GM21737 (cell line): ENCODE measurements at regions not wholly inside any gene's neighbourhood (a gene's known extent, or its start where the extent isn't known, plus 50 kb on each side); places are given as distances from the start of the nearest gene placed in this dataset.
"Not testable (repeated sequence)": the region's sequence is repeated elsewhere in the genome, so short reads cannot be mapped to it uniquely, and the experiment has no call there.

Source experiments
- ATAC-seq: cut with Tn5 transposase; IDR thresholded peaks from one replicate; pipeline ENCODE4 v1.9.1; 2021; ENCODE audit warnings: mild to moderate bottlenecking, moderate library complexity; ENCODE audit not compliant: unreplicated experiment

DNA sequence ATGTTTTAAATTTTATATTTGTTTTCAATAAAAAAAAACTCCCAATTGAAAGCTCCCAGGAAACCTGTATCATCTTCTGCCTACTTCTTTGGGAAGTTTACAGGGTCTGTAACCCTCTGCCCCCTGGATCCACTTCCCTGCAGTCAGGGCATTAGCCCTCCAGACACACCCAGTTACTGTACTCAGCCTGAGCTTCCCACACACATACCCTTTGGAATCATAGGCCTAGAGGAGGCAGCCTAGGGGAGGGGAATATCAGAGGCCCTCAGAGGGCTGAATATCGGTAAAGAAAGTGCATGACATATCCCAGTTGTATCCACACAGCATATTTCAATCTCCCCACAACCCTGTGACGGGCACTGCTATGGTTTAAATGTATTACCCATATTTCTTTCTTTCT, 56.2 kb upstream of the TFPI start:
- ATAC-seq: not testable (repeated sequence)

DNA sequence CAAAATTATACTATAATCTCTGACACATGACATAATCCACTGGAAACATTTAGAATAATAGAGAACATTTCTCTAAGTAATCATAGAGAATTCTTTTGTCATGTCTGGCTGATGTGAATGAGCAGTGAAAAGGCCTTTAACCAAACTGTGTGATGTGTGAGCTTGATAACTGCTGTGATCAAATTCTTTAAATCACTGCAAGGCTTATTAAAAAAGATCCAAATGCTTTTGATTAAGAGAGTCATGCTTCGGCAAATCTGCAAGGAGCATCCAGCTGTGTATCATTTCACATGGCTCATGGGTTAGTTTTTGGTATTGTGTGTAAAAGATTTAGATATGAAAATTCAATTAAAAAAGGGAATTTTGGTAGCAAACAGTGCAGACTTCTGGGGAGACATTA, 58.6 kb upstream of the TFPI start:
- ATAC-seq: no peak

GRCh38 chr2:187614756-187615155, 60.5 kb upstream of the TFPI start:
- no peak for ATAC-seq

DNA sequence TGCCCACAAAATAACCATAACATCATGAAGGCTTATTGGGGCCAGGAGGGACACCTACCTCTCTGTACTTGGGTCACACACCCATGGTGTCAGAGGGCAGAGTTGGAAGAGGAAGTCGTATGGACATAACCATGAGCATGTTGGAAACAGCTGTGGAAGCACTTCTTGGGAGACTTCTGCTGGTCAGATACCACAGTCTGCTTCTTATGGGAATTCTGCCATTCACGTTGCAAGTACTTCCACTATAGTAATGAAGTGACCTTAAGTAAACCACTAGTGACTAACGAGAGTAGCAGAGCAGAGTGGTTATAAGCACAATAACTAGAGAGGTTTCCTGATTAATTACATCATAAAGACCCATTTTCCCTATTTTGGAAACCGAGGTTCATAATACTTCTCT, 61.1 kb upstream of the TFPI start:
- ATAC-seq: no peak

- no peak for ATAC-seq
Measured at GRCh38 chr2:187615902-187616301, 61.7 kb upstream of the TFPI start.

DNA sequence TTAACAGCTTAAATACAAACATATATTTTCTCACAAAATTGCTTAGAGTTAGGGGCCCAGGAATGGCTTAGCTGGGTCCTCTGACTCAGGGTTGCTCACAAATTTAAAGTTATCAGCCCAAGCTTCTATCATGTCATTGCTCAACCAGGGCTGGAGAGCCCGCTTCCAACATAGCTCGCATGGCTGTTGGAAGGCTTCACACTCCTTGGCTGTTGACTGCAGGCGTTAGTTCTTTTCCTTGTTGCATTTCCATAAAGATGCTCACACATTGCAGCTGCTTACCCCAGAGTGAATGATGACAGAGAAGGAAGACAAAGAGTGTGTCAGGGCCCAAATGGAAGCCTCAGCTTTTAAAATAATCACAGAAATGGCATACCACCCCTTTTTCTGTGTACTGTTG, 62.9 kb upstream of the TFPI start:
- no peak for ATAC-seq

DNA sequence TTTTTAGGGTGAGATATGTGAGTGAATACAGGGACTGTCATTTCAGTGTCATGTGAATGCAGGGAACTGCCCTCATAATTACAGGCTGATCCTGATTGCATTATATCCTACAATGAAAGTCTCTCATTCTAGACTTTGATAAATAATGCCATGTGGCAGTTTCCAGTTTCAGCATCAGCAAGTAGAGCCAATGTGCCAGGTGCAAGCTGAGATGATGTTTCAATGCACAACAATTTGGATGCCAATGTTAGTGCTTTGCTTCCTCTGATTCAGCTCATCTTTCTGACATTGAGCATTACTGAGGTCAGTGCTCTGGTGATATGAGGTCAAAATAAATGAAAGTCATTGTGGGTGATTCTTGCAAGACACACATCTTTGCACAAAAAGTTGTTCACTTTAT, 63.7 kb upstream of the TFPI start:
- no peak for ATAC-seq

DNA sequence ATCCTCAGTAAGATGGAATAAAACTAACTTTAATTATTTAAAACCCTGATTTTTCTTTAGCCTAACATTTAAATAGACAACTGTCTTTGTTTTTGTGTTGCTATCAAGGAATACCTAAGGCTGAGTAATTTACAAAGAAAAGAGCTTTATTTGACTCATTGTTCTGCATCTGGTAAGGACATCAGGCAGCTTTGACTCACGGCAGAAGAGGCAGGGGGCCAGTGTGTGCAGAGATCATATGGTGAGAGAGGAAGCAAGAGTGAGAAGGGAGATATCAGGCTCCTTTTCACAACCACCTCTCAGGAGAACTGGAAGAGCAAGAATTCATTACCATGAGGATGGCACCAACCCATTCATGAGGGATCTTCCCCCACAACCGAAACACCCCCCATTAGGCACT, 64.6 kb upstream of the TFPI start:
- no peak for ATAC-seq

- ATAC-seq: no peak
Measured at GRCh38 chr2:187627153-187627552, 72.9 kb upstream of the TFPI start.

DNA sequence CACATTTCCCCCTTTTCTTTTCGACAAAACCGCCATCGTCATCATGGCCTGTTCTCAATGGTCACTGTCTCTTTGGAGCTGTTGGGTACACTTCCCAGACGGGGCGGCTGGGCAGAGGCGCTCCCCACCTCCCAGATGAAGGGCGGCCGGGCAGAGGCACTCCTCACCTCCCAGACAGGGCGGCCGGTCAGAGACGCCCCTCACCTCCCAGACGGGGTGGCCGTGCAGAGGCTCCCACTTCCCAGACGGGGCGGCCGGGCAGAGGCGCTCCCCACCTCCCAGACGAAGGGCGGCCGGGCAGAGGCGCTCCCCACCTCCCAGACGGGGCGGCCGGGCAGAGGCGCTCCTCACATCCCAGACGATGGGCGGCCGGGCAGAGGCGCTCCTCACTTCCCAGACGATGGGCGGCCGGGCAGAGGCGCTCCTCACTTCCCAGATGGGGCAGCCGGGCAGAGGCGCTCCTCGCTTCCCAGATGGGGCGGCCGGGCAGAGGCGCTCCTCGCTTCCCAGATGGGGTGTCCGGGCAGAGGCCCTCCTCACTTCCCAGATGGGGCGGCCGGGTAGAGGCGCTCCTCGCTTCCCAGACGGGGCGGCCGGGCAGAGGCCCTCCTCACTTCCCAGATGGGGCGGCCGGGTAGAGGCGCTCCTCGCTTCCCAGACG, 82.6 kb upstream of the TFPI start:
- not testable (repeated sequence) for ATAC-seq

DNA sequence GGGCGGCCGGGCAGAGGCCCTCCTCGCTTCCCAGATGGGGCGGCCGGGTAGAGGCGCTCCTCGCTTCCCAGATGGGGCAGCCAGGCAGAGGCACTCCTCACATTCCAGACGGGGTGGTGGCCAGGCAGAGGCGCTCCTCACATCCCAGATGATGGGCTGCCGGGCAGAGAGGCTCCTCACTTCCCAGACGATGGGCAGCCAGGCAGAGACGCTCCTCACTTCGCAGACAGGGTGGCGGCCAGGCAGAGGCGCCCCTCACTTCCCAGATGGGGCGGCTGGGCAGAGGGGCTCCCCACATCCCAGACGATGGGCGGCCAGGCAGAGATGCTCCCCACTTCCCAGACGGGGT, 83.1 kb upstream of the TFPI start:
- ATAC-seq: not testable (repeated sequence)

GRCh38 chr2:187637771-187638170, 83.5 kb upstream of the TFPI start:
- not testable (repeated sequence) for ATAC-seq

DNA sequence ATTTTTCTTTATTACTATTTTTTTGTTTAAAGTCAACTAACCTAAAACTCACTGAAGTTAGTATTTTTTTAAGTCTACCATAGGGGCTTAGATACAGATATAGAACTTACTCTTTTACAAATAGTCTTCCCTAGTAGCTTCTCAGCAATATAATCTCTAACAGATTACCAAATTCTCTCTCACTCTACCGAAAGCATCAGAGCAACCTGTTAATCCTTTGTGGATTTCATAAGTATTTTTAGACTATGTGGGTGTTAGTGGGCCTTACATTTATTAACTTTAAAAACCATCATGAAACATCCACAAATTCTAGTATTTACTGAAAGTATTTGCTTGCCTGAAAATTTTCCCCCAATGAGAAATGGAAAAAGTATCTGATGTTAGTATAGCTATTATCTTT, 84.6 kb upstream of the TFPI start:
- no peak for ATAC-seq

GRCh38 chr2:187640926-187641510, 86.8 kb upstream of the TFPI start:
- ATAC-seq: no peak

GRCh38 chr2:187642498-187642897, 88.3 kb upstream of the TFPI start:
- no peak for ATAC-seq

DNA sequence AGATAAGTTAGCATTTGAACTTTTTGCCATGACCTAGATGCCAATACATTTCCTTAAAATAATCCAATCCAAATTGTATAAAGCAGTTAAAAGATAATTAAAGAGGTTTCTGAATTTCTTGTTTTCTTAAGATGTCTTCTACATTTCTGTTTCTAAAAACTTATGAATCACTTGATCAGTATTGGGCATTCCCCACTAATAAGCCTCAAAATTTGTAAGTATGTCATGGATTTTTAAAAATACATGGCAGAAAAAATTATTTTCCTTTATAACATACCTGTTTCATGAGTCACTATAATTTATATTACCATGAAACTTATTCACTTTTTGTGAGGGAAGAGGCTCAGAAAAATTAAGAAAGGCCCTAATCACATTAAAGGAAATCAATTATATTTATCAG, 90.3 kb upstream of the TFPI start:
- ATAC-seq: no peak

DNA sequence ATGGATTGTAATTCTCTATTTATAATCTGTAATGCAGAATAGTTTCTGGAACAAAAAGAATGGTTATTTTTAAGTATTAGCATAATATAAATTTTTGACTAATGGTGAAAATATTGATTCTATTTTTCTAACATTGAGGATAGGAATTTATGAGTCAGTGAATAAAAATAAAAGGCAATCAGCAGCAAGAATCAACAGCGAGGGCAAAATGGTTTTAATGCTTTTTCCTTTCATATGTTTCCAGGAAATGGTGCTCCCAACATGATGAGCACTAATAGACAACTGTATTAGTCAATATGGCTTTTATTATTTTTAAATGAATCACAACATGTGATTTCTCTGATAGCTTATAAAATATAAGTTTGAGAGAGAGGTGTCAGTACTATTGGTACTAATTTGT, 90.7 kb upstream of the TFPI start:
- no peak for ATAC-seq

- no peak for ATAC-seq
Measured at GRCh38 chr2:187646556-187646955, 92.3 kb upstream of the TFPI start.

- no peak for ATAC-seq
Measured at GRCh38 chr2:187654535-187654934, 100.3 kb upstream of the TFPI start.

DNA sequence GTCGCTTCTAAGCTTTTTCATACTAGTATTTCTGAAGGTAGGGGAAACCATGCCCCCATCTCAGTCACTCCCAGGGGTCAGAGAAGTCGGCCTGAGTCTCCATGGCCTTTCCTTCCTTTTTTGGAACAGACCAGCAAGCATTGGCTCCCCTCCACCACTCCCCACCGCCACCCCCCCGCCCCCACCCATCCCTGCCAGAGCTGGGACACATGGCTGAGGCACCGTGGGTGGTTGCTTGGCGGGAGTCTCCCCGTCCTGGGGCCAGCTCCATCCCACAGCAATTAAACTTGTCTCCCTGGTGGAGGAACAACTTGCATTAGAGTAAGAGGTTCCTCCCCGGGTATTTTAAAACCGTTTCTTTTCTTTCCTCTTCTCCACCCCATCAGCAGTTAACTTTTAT, 100.8 kb upstream of the TFPI start:
- no peak for ATAC-seq

GRCh38 chr2:187656123-187656522, 101.9 kb upstream of the TFPI start:
- ATAC-seq: no peak

DNA sequence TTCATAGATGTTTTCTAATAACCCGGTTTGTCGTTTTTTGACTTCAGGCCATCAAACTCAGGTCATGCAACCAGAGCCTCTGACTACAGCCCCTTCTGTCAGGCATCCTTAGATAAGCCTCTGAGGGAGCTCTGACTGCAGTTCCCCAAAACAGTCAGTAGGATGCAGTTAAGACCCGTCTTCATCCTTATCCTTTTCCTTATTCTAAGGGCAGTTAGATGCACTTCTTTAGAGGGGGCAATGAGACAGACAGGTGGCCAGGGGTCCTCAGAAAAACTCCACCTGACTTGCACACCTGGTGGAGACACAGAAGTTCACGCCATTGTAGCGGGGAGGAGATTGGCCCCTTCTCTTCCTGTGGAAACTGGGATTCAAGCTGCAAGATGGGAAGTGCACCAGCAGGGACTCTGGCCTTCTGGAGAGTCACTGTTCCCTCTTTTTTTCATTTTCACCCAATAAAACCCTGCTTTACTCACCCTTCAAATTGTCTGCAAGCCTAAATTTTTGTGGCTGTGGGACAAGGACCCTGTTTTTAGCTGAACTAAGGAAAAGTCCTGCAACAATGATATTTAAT, 104.8 kb upstream of the TFPI start:
- ATAC-seq: no peak

DNA sequence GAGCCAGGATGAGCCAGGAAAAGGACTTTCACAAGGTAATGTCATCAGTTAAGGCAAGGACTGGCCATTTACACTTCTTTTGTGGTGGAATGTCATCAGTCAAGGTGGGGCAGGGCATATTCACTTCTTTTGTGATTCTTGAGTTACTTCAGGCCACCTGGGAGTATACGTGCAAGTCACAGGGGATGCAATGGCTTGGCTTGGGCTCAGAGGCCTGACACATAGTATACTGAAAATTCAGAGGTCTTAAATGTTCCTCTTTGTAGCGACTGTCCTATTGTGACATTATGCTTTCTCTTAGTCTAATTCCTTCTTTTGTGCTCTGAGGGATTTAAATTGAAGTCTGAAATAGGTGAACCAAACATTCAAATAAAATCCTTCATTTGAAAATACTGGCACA, 121.8 kb upstream of the TFPI start:
- not testable (repeated sequence) for ATAC-seq
